CD14-positive monocyte (primary cell): ENCODE measurements at regions not wholly inside any gene's neighbourhood (a gene's known extent, or its start where the extent isn't known, plus 50 kb on each side); places are given as distances from the start of the nearest gene placed in this dataset.

Source experiments
- DNase-seq, 3 donors: peaks; one replicate each; pipeline ENCODE4 v3.0.0-alpha.2; 2011 to 2022
- H2AFZ ChIP-seq: 2 replicates; pipeline ENCODE4 v1.6.0; 2012; ENCODE audit warnings: mild to moderate bottlenecking, low read depth, low read length, inconsistent platforms; ENCODE audit not compliant: insufficient read depth, poor library complexity, severe bottlenecking
- H3K27ac ChIP-seq, 2 donors: 1 replicate in 1 of 2; 2 replicates in 1 of 2; pipeline ENCODE4 v1.5.1; 2012 to 2013; ENCODE audit warnings: low read length in 2 of 2, control low read depth in 1 of 2, inconsistent platforms in 1 of 2, low read depth in 1 of 2, mild to moderate bottlenecking in 1 of 2
- H3K27me3 ChIP-seq, 2 donors: one replicate each; pipeline versions ENCODE4 v1.6.0 to v1.6.1; 2011 to 2013; ENCODE audit warnings: low read length in 2 of 2; ENCODE audit not compliant: control insufficient read depth in 2 of 2, insufficient read depth in 2 of 2
- H3K36me3 ChIP-seq, 2 donors: replicated peaks in 1 of 2; 1 replicate in 1 of 2; 2 replicates in 1 of 2; pipeline versions ENCODE4 v1.5.1 to v1.6.1; 2012 to 2013; ENCODE audit warnings: low read length in 2 of 2, control low read depth in 1 of 2, inconsistent platforms in 1 of 2, mild to moderate bottlenecking in 1 of 2; ENCODE audit not compliant: insufficient read depth in 2 of 2, control insufficient read depth in 1 of 2
- H3K4me1 ChIP-seq, 2 donors: 1 replicate in 1 of 2; 2 replicates in 1 of 2; pipeline versions ENCODE4 v1.5.1 to v1.6.1; 2012 to 2013; ENCODE audit warnings: low read length in 2 of 2, control low read depth in 1 of 2, inconsistent platforms in 1 of 2, mild to moderate bottlenecking in 1 of 2, moderate library complexity in 1 of 2; ENCODE audit not compliant: insufficient read depth in 2 of 2, control insufficient read depth in 1 of 2
- H3K4me2 ChIP-seq: replicated peaks from 2 replicates; pipeline ENCODE3; 2012; ENCODE audit warnings: low read length, moderate library complexity, mild to moderate bottlenecking; ENCODE audit not compliant: poor library complexity, severe bottlenecking; ENCODE audit errors: extremely low read depth
- H3K4me3 ChIP-seq, 3 experiments: fragments of 200-600 bp in 1 of 3; sonication (generic) in 1 of 3; replicated peaks in 1 of 3; 1 replicate in 2 of 3; 2 replicates in 1 of 3; pipeline ENCODE4 v1.5.1; 2011 to 2013; ENCODE audit warnings: low read length in 3 of 3, mild to moderate bottlenecking in 3 of 3, control low read depth in 2 of 3, low read depth in 2 of 3, inconsistent platforms in 1 of 3, moderate library complexity in 1 of 3
- H3K79me2 ChIP-seq: 2 replicates; pipeline ENCODE4 v1.6.0; 2012; ENCODE audit warnings: mild to moderate bottlenecking, control low read depth, inconsistent platforms, low read length, moderate library complexity; ENCODE audit not compliant: insufficient read depth
- H3K9ac ChIP-seq: 2 replicates; pipeline ENCODE4 v1.6.0; 2017; ENCODE audit warnings: low read length, mild to moderate bottlenecking; ENCODE audit not compliant: insufficient read depth, poor library complexity, severe bottlenecking
- H3K9me3 ChIP-seq, 2 donors: replicated peaks in 1 of 2; 1 replicate in 1 of 2; 2 replicates in 1 of 2; pipeline versions ENCODE4 v1.5.1 to v1.6.1; 2012 to 2013; ENCODE audit warnings: low read length in 2 of 2, control low read depth in 1 of 2; ENCODE audit not compliant: control insufficient read depth in 1 of 2, insufficient read depth in 1 of 2
- H4K20me1 ChIP-seq: 2 replicates; pipeline ENCODE4 v1.6.0; 2012; ENCODE audit warnings: mild to moderate bottlenecking, low read length, control low read depth, moderate library complexity; ENCODE audit not compliant: insufficient read depth
- H3K27ac Mint-ChIP-seq, 7 donors: one replicate each; pipeline ENCODE4 v1.8.0; 2020; ENCODE audit warnings: mild to moderate bottlenecking in 7 of 7, mixed read lengths in 7 of 7, moderate library complexity in 6 of 7, inconsistent platforms in 2 of 7
- H3K27me3 Mint-ChIP-seq, 3 donors: one replicate each; pipeline ENCODE4 v1.8.0; 2021 to 2022; ENCODE audit warnings: low read depth in 3 of 3, mild to moderate bottlenecking in 3 of 3, mixed read lengths in 3 of 3, moderate library complexity in 3 of 3, inconsistent platforms in 1 of 3
- H3K36me3 Mint-ChIP-seq, 2 donors: one replicate each; pipeline ENCODE4 v1.8.0; 2020; ENCODE audit warnings: mixed read lengths in 2 of 2, inconsistent platforms in 1 of 2, mild to moderate bottlenecking in 1 of 2
- H3K4me1 Mint-ChIP-seq: one replicate; pipeline ENCODE4 v1.8.0; 2020; ENCODE audit warnings: mild to moderate bottlenecking, mixed read lengths
- H3K4me3 Mint-ChIP-seq, 2 donors: one replicate each; pipeline ENCODE4 v1.8.0; 2020; ENCODE audit warnings: mild to moderate bottlenecking in 2 of 2, mixed read lengths in 2 of 2, moderate library complexity in 1 of 2
- H3K9me3 Mint-ChIP-seq, 7 donors: one replicate each; pipeline ENCODE4 v1.8.0; 2020 to 2022; ENCODE audit warnings: mixed read lengths in 7 of 7, mild to moderate bottlenecking in 6 of 7, moderate library complexity in 6 of 7, inconsistent platforms in 2 of 7
- WGBS: methylation state at CpG from one replicate; pipeline ENCODE4 v1.1.5; 2013; ENCODE audit warnings: missing lambda C conversion rate; ENCODE audit not compliant: insufficient coverage; 5-methylcytosine and 5-hydroxymethylcytosine counted together
- intact Hi-C, 2 donors: fragments of 100-400 bp; cut with micrococcal nuclease; formaldehyde crosslinking; loops; one replicate each; pipeline versions ENCODE4 v1.15.0 to v1.15.1; 2023
- TF ChIP-seq, protein P1 (sequence below): fragments of 200-600 bp; IDR thresholded peaks from one replicate; pipeline ENCODE4 v1.8.0; 2022; ENCODE audit warnings: antibody characterized with exemption, mild to moderate bottlenecking

DNA sequence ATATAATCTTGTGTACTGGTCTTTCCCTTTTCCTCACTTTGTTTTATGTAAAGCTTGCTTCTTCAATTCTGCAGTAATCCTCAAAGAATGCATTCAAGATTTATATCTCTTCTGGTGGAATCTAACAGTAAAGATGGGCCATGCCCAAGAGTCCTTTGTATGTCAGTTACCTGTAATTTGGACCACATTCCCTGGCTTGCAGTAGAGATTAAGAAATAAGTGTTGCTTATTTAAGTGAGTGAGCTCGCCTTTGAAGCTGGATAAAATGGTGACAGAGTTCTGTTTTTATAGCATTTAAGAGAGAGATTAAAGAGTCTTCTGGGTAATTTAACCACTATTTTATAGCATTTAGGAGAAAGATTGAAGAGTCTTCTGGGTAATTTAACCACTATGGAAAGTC, 262.1 kb upstream of the ATP2B1 start:
- no peaks in the 10 kb centered on the region for H3K36me3 ChIP-seq
- no peaks in the 10 kb centered on the region for H3K79me2 ChIP-seq
- no peak overlapping the region for H3K9ac ChIP-seq
- intact Hi-C loops: no loop called here
- no peak for DNase-seq
- Mint-ChIP-seq H3K36me3 (no peaks in the 10 kb centered on the region), H3K4me1 (peaks cover 14% of the 10 kb centered on the region), H3K27ac (no peak overlapping the region), H3K9me3 (peaks cover 0 to 3% (median 0%) of the 10 kb centered on the region in 7 donors), H3K4me3 (no peak overlapping the region), H3K27me3 (peaks cover 0 to 1% (median 0%) of the 10 kb centered on the region in 3 donors)
- no peak overlapping the region for H3K27ac ChIP-seq
- peaks cover 4 to 14% of the 10 kb centered on the region in 2 donors for H3K4me1 ChIP-seq
- H3K9me3 ChIP-seq: no peaks in the 10 kb centered on the region
- WGBS: no CpG with 5 or more reads among the region's 1 CpG
- no peaks in the 10 kb centered on the region for H3K27me3 ChIP-seq
- H4K20me1 ChIP-seq: no peaks in the 10 kb centered on the region
- TF ChIP-seq, protein P1, sequence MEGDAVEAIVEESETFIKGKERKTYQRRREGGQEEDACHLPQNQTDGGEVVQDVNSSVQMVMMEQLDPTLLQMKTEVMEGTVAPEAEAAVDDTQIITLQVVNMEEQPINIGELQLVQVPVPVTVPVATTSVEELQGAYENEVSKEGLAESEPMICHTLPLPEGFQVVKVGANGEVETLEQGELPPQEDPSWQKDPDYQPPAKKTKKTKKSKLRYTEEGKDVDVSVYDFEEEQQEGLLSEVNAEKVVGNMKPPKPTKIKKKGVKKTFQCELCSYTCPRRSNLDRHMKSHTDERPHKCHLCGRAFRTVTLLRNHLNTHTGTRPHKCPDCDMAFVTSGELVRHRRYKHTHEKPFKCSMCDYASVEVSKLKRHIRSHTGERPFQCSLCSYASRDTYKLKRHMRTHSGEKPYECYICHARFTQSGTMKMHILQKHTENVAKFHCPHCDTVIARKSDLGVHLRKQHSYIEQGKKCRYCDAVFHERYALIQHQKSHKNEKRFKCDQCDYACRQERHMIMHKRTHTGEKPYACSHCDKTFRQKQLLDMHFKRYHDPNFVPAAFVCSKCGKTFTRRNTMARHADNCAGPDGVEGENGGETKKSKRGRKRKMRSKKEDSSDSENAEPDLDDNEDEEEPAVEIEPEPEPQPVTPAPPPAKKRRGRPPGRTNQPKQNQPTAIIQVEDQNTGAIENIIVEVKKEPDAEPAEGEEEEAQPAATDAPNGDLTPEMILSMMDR: no peak
- no peak overlapping the region for H2AFZ ChIP-seq
- no peak overlapping the region for H3K4me3 ChIP-seq
- H3K4me2 ChIP-seq: no peak overlapping the region

DNA sequence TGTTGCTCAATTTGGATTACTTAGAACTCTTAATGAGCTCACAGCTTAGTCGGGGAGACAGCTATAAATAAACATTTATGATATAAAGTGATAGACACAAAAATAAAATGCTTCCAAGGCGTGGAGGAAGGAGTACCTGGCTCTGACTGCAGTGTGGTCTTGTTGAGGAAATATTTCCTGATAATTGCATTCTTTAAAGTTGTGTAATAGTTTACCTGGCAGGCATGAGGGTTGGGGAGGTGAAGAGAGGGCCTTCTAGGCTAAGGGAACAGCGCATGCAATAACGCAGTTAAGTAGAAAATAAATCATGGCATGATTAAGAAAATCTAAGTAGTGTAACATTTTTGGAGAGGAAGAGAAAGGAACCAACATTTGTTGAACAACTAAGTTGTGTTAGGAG, 260.5 kb upstream of the ATP2B1 start:
- H3K27me3 Mint-ChIP-seq: peaks cover 0 to 1% (median 0%) of the 10 kb centered on the region in 3 donors
- H3K27ac Mint-ChIP-seq: no peak overlapping the region
- H3K36me3 Mint-ChIP-seq: no peaks in the 10 kb centered on the region
- H3K9me3 ChIP-seq: no peaks in the 10 kb centered on the region
- H2AFZ ChIP-seq: no peak overlapping the region
- no peak for DNase-seq
- 96% methylated on average over 3 of the region's 4 CpGs for WGBS
- no peaks in the 10 kb centered on the region for H3K79me2 ChIP-seq
- H3K36me3 ChIP-seq: no peaks in the 10 kb centered on the region
- H3K4me1 ChIP-seq: peaks cover 0 to 9% of the 10 kb centered on the region in 2 donors
- no peaks in the 10 kb centered on the region for H4K20me1 ChIP-seq
- no peak overlapping the region for H3K4me3 ChIP-seq
- no peaks in the 10 kb centered on the region for H3K27me3 ChIP-seq
- peaks cover 0 to 3% (median 0%) of the 10 kb centered on the region in 7 donors for H3K9me3 Mint-ChIP-seq
- no peak overlapping the region for H3K27ac ChIP-seq
- H3K4me3 Mint-ChIP-seq: no peak overlapping the region
- peaks cover 6% of the 10 kb centered on the region for H3K4me1 Mint-ChIP-seq
- TF ChIP-seq, protein P1: no peak
- H3K9ac ChIP-seq: no peak overlapping the region
- intact Hi-C loops: no loop called here
- H3K4me2 ChIP-seq: no peak overlapping the region
